Stimulated activated CD8-positive, alpha-beta memory T cell treated with anti-CD3 and anti-CD28 coated beads, Interleukin-4, amount 100 ng/mL, for 4 hours (primary cell): ENCODE measurements at regions not wholly inside any gene's neighbourhood (a gene's known extent, or its start where the extent isn't known, plus 50 kb on each side); places are given as distances from the start of the nearest gene placed in this dataset.
"Not testable (repeated sequence)": the region's sequence is repeated elsewhere in the genome, so short reads cannot be mapped to it uniquely, and the experiment has no call there.

ENCODE experiments used
- DNase-seq, 2 donors: peaks; one replicate each; pipeline ENCODE4 v3.0.0-alpha.2; 2020; ENCODE audit warnings: low read depth in 2 of 2, low spot score in 1 of 2

GRCh38 chr5:108696951-108697715, 50.6 kb upstream of the FER start:
- DNase-seq, result no peak

- no peak for DNase-seq
These were observed 51.3 kb upstream of the FER start for GRCh38 chr5:108696407-108696806.

GRCh38 chr5:108688485-108688884, 59.2 kb upstream of the FER start:
- DNase-seq, result no peak

- DNase-seq, result no peak
These were observed 60.0 kb upstream of the FER start for GRCh38 chr5:108687595-108688200.

GRCh38 chr5:108686676-108687075, 61.0 kb upstream of the FER start:
- DNase-seq, result no peak

GRCh38 chr5:108685448-108686216, 62.1 kb upstream of the FER start:
- not testable (repeated sequence) for DNase-seq

GRCh38 chr5:108681079-108681921, 66.4 kb upstream of the FER start:
- no peak for DNase-seq

GRCh38 chr5:108678091-108678490, 69.6 kb upstream of the FER start:
- no peak for DNase-seq

GRCh38 chr5:108675736-108676135, 72.0 kb upstream of the FER start:
- DNase-seq, result no peak

GRCh38 chr5:108672639-108673038, 75.1 kb upstream of the FER start:
- DNase-seq, result no peak

GRCh38 chr5:108670591-108671289, 77.0 kb upstream of the FER start:
- no peak for DNase-seq

GRCh38 chr5:108669462-108669861, 78.2 kb upstream of the FER start:
- DNase-seq, result no peak

- no peak for DNase-seq
These were observed 86.0 kb upstream of the FER start for GRCh38 chr5:108661590-108662219.

GRCh38 chr5:108661024-108661423, 86.7 kb upstream of the FER start:
- DNase-seq, result no peak

- no peak for DNase-seq
These were observed 87.4 kb upstream of the FER start for GRCh38 chr5:108660291-108660690.

GRCh38 chr5:108659531-108659930, 88.2 kb upstream of the FER start:
- no peak for DNase-seq

- no peak for DNase-seq
These were observed 91.8 kb upstream of the FER start for GRCh38 chr5:108655750-108656450.

GRCh38 chr5:108654051-108654450, 93.6 kb upstream of the FER start:
- no peak for DNase-seq

- no peak for DNase-seq
These were observed 94.5 kb upstream of the FER start for GRCh38 chr5:108653201-108653600.

- no peak for DNase-seq
These were observed 96.7 kb upstream of the FER start for GRCh38 chr5:108650997-108651396.
